Stromal cell of bone marrow (primary cell): ENCODE measurements at regions not wholly inside any gene's neighbourhood (a gene's known extent, or its start where the extent isn't known, plus 50 kb on each side); places are given as distances from the start of the nearest gene placed in this dataset.

Experiments
- DNase-seq: peaks from one replicate; pipeline ENCODE4 v3.0.0-alpha.2; 2012; ENCODE audit warnings: low read depth

- DNase-seq = peak; percentile 30
These were observed 58.2 kb upstream of the DKK2 start for GRCh38 chr4:107094332-107094731.
